NCI-H2196 treated with DMSO at 0.1 percent for 48 hours (cell line): ENCODE measurements at regions not wholly inside any gene's neighbourhood (a gene's known extent, or its start where the extent isn't known, plus 50 kb on each side); places are given as distances from the start of the nearest gene placed in this dataset.

Experiments
- DNase-seq: peaks from one replicate; lab custom pipeline; 2025; ENCODE audit not compliant: unreplicated experiment; lab: John Stamatoyannopoulos, UW

- no peak for DNase-seq
Measured at GRCh38 chr11:33559567-33559966, 141.1 kb downstream of the C11orf91 start.

- no peak for DNase-seq
Measured at GRCh38 chr11:33558097-33558496, 142.5 kb downstream of the C11orf91 start.

GRCh38 chr11:33557201-33557600 lies 143.4 kb downstream of the C11orf91 start:
- no peak for DNase-seq

DNA sequence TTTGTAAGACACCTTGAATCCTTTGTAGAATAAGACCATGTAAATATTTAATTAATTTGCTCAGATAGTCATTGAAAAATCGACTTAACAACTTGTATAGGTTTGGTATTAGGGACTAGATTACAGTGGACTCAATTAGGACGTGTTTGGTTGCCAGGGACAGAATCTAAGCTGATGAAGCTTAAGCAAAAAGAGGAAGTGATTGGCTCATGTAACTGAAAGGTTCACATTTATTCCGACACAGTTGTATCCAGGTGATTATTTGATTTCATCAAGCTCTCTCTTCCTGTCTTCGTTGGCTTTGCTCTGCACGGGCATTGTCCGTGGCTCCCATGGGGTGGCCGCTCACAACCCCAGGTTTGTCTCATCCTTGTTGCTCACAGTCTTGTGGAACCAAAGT lies 146.4 kb downstream of the C11orf91 start:
- no peak for DNase-seq

DNA sequence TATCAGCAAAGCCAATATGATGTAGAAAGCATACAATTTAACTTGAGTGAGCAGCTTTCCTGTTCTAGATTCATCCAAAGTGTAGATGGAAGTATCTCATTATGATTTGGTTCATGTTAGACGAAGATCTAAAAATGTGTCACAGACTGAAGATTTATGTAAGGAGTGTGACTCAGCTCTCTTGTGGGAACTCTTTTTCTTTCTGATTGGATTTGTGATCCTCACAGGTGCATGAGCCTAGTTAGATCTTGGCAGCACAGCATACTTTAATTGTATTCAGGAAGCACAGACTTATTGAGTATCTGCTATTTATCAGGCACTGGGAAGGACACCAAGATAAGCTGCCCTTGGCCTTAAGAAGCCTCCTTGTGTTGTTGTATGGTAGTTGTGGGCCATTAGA lies 147.1 kb downstream of the C11orf91 start:
- DNase-seq, result no peak

DNA sequence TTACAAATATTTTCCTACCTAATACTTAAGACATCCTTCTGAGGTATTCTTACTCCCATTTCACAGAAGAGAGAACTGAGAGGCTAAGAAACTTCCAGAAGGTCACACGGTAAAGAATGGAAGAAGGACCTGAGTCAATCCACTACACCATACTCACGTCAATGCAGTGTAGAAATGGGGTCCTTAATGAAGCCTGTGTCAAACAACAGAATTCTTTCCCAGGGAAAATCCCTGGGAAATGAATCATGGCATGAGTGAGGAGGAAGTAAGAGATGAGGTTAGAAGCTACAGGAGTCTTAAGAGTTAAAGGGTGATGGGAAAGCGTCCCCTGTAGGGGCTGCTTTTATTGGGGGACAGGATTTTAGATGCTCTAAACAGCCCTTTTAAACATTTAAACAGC lies 147.9 kb downstream of the C11orf91 start:
- no peak for DNase-seq

DNA sequence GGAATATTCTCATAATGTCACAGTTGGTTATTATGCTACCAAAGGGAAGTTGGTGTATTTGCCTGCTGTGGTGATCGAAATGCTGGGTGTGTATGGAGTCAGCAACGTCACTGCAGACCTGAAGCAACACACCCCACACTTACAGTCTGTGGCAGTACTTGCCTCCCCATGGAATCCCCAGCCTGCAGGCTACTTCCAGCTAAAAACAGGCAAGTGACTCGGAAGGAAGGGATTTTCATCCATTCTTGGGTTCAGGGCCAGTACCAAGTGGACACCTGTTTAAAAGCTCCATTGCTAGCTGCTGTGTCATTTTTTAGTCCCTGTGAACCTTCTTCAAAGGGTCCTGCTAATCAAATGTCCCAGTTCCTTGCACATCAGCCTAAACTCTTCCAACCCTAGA lies 149.6 kb downstream of the C11orf91 start:
- DNase-seq, result no peak

DNA sequence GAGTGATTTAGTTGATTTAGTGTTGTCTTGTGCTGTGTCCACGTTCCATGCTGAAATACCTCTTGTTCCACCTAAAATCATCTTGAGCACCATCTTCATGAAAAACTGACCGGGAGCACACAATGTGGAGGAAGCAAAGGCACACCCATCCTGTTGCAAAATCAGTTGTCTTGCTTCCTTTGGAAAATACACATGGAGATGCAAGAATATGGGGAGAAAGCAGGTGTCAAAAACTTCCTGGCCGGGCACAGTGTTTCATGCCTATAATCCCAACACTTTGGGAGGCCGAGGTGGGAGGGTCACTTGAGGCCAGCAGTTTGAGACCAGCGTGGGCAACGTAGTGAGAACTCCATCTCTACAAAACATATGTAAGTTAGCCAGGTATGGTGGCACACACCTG lies 151.1 kb downstream of the C11orf91 start:
- no peak for DNase-seq

DNA sequence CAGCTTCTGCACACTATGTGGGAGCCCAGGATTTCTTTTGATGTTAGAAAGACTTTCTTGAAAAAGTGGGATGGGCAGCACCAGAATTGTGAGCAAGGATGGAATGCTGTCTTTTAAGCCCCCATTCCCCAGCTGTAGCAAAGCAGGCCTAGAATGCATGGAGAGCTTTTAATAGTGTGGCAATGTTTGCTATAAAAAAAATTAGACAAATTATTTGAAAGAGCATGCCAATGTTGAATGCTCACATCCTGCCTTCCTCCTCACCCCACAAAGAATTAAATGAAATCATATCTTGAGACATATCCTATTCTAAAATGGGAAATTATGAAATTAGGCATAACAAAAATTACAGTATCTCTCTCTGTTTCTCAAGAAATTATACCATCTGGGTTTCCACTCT lies 154.7 kb downstream of the C11orf91 start:
- DNase-seq, result no peak

DNA sequence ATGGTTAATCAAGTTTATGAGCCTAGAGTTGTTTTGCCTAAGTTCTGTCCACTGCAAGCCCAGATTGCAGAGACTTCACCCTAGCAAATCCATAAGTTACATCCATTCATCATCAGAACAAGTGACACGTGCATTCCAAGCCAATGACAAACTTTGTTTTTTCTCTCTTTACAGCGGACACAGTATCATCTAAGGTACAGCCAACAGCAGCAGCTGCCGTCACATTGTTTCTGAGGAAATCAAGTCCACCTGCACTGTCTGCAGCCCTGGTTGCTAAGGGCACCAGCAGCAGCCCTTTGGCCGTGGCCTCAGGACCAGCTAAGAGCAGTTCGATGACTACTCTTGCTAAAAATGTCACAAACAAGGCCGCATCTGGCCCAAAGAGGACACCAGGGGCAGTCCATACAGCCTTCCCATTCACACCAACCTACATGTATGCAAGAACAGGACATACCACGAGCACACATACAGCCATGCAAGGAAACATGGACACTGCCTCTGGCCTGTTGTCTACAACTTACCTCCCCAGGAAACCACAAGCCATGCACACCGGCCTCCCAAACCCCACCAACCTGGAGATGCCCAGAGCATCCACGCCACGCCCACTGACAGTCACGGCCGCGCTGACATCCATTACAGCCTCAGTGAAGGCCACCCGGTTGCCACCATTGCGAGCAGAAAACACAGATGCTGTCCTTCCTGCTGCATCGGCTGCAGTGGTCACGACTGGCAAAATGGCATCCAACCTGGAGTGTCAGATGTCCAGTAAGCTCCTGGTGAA lies 155.8 kb downstream of the C11orf91 start:
- DNase-seq, result no peak

DNA sequence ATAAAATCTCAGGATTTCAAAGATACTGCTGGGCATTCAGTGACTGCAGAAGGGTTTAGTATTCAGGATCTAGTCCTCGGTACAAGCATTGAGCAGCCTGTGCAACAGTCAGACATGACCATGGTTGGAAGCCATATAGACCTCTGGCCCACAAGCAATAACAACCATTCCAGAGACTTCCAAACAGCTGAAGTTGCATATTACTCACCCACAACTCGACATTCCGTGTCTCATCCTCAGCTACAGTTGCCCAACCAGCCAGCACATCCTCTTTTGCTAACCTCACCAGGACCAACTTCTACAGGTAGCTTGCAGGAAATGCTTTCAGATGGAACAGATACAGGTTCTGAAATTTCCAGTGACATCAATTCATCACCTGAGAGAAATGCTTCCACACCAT lies 156.8 kb downstream of the C11orf91 start:
- DNase-seq, result no peak

DNA sequence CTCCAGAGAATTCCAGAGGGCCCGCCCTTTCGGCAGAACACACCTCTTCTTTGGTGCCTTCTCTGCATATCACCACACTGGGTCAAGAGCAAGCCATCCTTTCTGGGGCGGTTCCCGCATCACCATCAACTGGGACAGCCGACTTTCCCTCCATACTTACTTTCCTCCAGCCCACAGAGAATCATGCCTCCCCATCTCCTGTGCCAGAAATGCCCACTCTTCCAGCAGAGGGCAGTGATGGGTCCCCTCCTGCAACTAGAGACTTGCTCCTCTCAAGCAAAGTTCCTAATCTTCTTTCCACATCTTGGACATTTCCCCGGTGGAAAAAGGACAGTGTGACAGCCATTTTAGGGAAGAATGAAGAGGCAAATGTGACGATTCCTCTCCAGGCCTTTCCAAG lies 157.7 kb downstream of the C11orf91 start:
- no peak for DNase-seq

GRCh38 chr11:33540946-33541915 lies 159.4 kb downstream of the C11orf91 start:
- no peak for DNase-seq

GRCh38 chr11:33540427-33540826 lies 160.2 kb downstream of the C11orf91 start:
- no peak for DNase-seq

GRCh38 chr11:33539751-33540150 lies 160.9 kb downstream of the C11orf91 start:
- no peak for DNase-seq

GRCh38 chr11:33538726-33539125 lies 161.9 kb downstream of the C11orf91 start:
- DNase-seq, result no peak

- no peak for DNase-seq
Measured at GRCh38 chr11:33536178-33536577, 164.4 kb downstream of the C11orf91 start.

- no peak for DNase-seq
Measured at GRCh38 chr11:33534575-33534974, 166.1 kb downstream of the C11orf91 start.

DNA sequence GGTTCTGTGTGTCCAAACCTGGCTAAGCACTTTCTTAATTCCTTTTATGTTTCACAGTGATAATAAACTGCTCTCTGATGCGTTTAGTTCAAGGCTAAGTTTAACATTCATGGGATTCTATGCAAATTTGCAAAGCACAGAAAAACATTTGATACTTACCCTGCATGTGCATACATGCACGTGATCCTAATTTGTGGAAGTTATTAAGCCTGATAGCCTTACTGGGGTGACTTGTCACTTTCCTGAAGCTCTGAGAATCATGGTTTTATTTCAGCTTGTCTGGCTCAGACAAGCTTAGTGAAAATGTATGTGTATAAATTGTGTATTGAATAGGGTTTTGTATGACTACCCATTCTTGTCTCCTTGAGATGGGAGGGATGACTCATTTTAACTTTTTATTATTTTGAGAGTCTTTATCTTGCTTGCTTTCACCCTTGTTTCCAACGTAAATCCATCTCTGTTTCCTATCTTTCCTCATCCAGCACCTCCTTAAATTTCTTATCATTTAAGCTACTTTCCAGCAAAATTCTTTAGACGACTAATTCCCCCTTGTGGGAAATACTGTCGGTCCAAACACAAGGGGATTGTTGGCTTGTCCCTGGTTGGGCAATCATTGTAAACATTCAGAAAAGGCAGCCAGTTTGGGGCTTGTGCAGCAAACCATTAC lies 167.1 kb downstream of the C11orf91 start:
- no peak for DNase-seq

DNA sequence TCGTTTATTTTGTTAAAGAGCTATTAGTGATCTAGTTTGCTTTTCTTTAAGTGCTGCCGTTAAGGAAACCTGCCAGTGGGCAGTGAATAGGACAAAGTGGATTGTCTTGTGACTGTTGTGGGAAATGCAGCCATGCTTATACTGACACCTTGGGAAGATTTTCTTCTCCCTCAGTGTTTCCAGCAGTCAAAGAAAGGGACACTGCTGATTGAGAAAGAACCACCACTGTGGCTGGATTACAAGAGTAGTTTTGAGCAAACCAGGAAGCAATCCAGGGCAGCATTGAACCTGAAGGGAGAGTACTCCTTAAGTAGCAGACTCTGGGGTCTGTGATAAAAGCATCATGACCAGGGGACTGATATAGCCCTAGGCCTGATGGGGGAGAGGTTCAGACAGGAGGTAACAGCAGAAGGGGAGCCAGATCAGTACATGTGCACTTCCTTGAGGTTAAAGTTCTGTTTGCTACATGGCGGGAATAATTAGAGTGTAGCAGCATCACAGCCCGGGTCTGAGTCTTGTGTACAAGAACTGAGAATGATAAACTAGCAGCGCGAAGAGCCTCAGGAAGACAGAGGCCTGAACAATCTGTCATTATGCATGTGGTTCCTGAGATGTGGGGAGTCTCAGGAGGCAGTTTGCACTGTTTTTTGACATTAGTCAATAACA lies 167.8 kb downstream of the C11orf91 start:
- no peak for DNase-seq

DNA sequence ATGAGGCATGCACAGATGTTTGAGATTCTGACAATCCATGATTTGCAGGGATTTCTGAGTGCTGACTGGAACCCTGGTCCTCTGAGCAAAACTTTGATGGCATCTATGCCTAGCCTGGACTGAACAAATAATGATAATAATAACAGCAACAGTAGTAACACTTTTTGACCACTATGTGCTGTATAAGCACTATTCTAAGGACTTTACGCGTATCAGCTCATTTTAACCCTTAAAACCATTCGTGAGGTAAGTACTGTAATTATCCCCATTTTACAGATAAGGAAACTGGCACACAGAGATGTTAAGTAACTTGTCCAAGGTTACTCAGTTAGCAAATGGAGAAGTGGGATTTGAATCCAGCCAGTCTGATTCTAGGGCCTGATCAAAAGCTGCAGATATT lies 168.4 kb downstream of the C11orf91 start:
- DNase-seq, result no peak
